Hepatocyte (in vitro differentiated cells): ENCODE measurements at regions not wholly inside any gene's neighbourhood (a gene's known extent, or its start where the extent isn't known, plus 50 kb on each side); places are given as distances from the start of the nearest gene placed in this dataset.
"Not testable (repeated sequence)": the region's sequence is repeated elsewhere in the genome, so short reads cannot be mapped to it uniquely, and the experiment has no call there.

Experiments used
- DNase-seq: peaks from one replicate; pipeline ENCODE4 v3.0.0-alpha.2; 2016; ENCODE audit warnings: low spot score
- H2AFZ ChIP-seq: fragments of 200-600 bp; sonication (generic); 2 replicates; pipeline ENCODE4 v1.6.0; 2016; ENCODE audit warnings: antibody characterized with exemption, mild to moderate bottlenecking
- H3K27ac ChIP-seq: fragments of 200-600 bp; sonication (generic); 2 replicates; pipeline ENCODE4 v1.5.1; 2016; ENCODE audit warnings: mild to moderate bottlenecking
- H3K27me3 ChIP-seq: fragments of 200-600 bp; sonication (generic); 2 replicates; pipeline ENCODE4 v1.6.1; 2016
- H3K36me3 ChIP-seq: fragments of 200-600 bp; sonication (generic); replicated peaks from 2 replicates; pipeline ENCODE4 v1.5.1; 2016; ENCODE audit warnings: low read depth; ENCODE audit not compliant: insufficient read depth
- H3K4me1 ChIP-seq: fragments of 200-600 bp; sonication (generic); 2 replicates; pipeline ENCODE4 v1.5.1; 2016; ENCODE audit warnings: mild to moderate bottlenecking, moderate library complexity; ENCODE audit not compliant: insufficient read depth
- H3K4me2 ChIP-seq: fragments of 200-600 bp; sonication (generic); 2 replicates; pipeline ENCODE4 v1.6.0; 2016
- H3K4me3 ChIP-seq: fragments of 200-600 bp; sonication (generic); 2 replicates; pipeline ENCODE4 v1.5.1; 2016; ENCODE audit warnings: mild to moderate bottlenecking
- H3K79me2 ChIP-seq: fragments of 200-600 bp; sonication (generic); 2 replicates; pipeline ENCODE4 v1.6.0; 2017; ENCODE audit warnings: mild to moderate bottlenecking
- H3K9me2 ChIP-seq: fragments of 200-600 bp; sonication (generic); replicated peaks from 2 replicates; pipeline ENCODE4 v1.6.0; 2017; ENCODE audit warnings: mild to moderate bottlenecking; ENCODE audit not compliant: insufficient read depth
- H3K9me3 ChIP-seq: fragments of 200-600 bp; sonication (generic); 2 replicates; pipeline ENCODE4 v1.5.1; 2016; ENCODE audit warnings: low read depth, mild to moderate bottlenecking
- H4K20me1 ChIP-seq: fragments of 200-600 bp; sonication (generic); 2 replicates; pipeline ENCODE4 v1.6.0; 2016; ENCODE audit warnings: mild to moderate bottlenecking; ENCODE audit not compliant: insufficient read depth, poor library complexity, severe bottlenecking
- EZH2 ChIP-seq: fragments of 200-600 bp; sonication (generic); IDR thresholded peaks from 2 replicates; pipeline ENCODE4 v1.6.1; 2016; ENCODE audit warnings: antibody characterized with exemption, mild to moderate bottlenecking, borderline replicate concordance
- EZH2phosphoT487 ChIP-seq: fragments of 200-600 bp; sonication (generic); IDR thresholded peaks from one replicate; pipeline ENCODE4 v1.6.1; 2018; ENCODE audit warnings: antibody characterized with exemption, mild to moderate bottlenecking, low read depth, moderate library complexity; ENCODE audit not compliant: unreplicated experiment, severe bottlenecking
- WGBS: methylation state at CpG from one replicate; pipeline ENCODE4 v1.1.6; 2016; ENCODE audit warnings: low lambda C conversion rate; ENCODE audit errors: missing lambda C conversion rate; 5-methylcytosine and 5-hydroxymethylcytosine counted together
- TF ChIP-seq, protein P1 (sequence below): fragments of 200-600 bp; sonication (generic); IDR thresholded peaks from 2 replicates; pipeline ENCODE4 v1.5.1; 2016; ENCODE audit warnings: antibody characterized with exemption, mild to moderate bottlenecking; ENCODE audit not compliant: poor library complexity

DNA sequence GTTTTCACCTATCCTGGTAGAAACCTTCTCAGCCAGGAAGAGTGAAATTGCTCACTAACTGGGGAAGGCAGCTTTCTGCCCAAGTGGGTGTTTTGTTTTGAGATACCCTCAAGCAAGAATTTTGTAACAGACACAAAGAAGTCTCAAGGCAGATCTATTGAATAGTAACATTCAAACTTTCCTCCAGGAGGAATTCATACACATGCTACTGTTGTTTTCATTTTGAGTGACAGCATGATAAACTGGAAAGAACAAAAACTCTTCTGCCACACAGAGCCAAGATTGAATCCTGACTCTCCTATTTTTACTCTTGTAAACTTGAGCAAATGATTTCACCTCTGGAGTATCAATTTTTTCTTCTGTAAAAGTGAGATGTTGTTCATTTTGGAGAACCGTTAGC, 54.8 kb upstream of the MBNL1 start:
- Histone ChIP-seq H3K9me2 (no peaks in the 10 kb centered on the region), H3K27ac (no peak overlapping the region), H3K36me3 (no peaks in the 10 kb centered on the region), H3K4me3 (no peak overlapping the region), H3K27me3 (no peaks in the 10 kb centered on the region), H3K4me1 (no peaks in the 10 kb centered on the region), H4K20me1 (no peaks in the 10 kb centered on the region), H3K9me3 (no peaks in the 10 kb centered on the region), H3K79me2 (no peaks in the 10 kb centered on the region), H3K4me2 (no peak overlapping the region), H2AFZ (no peak overlapping the region)
- TF ChIP-seq EZH2 (no peak), EZH2phosphoT487 (no peak)
- TF ChIP-seq, protein P1, sequence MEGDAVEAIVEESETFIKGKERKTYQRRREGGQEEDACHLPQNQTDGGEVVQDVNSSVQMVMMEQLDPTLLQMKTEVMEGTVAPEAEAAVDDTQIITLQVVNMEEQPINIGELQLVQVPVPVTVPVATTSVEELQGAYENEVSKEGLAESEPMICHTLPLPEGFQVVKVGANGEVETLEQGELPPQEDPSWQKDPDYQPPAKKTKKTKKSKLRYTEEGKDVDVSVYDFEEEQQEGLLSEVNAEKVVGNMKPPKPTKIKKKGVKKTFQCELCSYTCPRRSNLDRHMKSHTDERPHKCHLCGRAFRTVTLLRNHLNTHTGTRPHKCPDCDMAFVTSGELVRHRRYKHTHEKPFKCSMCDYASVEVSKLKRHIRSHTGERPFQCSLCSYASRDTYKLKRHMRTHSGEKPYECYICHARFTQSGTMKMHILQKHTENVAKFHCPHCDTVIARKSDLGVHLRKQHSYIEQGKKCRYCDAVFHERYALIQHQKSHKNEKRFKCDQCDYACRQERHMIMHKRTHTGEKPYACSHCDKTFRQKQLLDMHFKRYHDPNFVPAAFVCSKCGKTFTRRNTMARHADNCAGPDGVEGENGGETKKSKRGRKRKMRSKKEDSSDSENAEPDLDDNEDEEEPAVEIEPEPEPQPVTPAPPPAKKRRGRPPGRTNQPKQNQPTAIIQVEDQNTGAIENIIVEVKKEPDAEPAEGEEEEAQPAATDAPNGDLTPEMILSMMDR = no peak
- DNase-seq = no peak
- WGBS = 84% methylated on average over 1 of the region's 1 CpG

DNA sequence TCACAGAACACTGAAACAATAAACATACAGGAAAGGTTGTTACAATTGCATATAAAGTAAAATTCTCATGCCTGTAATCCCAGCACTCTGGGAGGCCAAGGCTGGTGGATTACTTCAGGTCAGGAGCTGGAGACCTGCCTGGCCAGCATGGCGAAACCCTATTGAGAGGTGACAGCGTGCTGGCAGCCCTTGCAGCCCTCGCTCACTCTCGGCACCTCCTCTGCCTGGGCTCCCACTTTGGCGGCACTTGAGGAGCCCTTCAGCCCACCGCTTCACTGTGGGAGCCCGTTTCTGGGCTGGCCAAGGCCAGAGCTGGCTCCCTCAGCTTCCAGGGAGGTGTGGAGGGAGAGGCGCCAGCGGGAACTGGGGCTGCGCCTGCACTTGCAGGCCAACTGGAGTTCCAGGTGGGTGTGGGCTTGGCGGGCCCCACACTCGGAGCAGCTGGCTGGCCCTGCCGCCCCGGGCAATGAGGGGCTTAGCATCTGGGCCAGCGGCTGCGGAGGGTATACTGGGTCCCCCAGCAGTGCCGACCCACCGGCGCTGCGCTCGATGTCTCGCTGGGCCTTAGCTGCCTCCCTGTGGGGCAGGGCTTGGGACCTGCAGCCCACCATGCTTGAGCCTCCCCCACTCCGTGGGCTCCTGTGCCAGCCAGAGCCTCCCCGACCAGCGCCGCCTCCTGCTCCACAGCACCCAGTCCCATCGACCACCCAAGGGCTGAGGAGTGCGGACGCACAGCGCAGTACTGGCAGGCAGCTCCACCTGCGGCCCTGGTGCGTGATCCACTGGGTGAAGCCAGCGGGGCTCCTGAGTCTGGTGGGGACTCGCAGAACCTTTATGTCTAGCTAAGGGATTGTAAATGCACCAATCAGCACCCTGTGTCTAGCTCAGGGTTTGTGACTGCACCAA, 51.5 kb upstream of the MBNL1 start:
- H4K20me1 ChIP-seq, H3K4me1 ChIP-seq, H3K4me3 ChIP-seq, H3K36me3 ChIP-seq, H3K4me2 ChIP-seq, H3K27ac ChIP-seq, DNase-seq, H3K27me3 ChIP-seq, H3K9me3 ChIP-seq, H3K9me2 ChIP-seq, H3K79me2 ChIP-seq, H2AFZ ChIP-seq: not testable (repeated sequence)
- WGBS = 98% methylated on average over 33 of the region's 34 CpGs

DNA sequence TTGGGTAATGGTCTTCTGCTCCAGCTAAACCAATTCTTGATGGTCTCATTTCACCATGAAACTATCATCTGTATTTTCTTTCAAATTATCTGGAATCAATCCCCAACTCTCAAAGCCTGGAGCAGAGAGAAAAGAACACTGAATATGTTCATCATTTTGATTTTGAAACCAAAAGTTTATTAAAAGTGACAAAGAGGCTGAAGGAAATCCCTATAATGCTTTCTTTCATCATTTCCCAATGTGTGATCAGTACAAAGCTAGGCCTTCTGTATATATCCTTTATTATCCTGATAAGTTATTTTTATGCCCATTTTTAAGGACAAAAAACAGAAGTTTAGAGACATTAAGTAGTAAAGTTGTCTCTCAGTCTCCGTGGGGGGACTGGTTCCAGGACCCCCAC, 50.1 kb upstream of the MBNL1 start:
- no peak overlapping the region for H3K4me2 ChIP-seq
- H3K9me3 ChIP-seq = no peaks in the 10 kb centered on the region
- TF ChIP-seq EZH2phosphoT487 = no peak
- TF ChIP-seq EZH2 = no peak
- H3K9me2 ChIP-seq = no peaks in the 10 kb centered on the region
- H3K4me1 ChIP-seq = no peaks in the 10 kb centered on the region
- H2AFZ ChIP-seq = no peak overlapping the region
- no peaks in the 10 kb centered on the region for H4K20me1 ChIP-seq
- DNase-seq = no peak
- no peaks in the 10 kb centered on the region for H3K36me3 ChIP-seq
- H3K79me2 ChIP-seq = no peaks in the 10 kb centered on the region
- H3K27me3 ChIP-seq = no peaks in the 10 kb centered on the region
- H3K27ac ChIP-seq = no peak overlapping the region
- H3K4me3 ChIP-seq = no peak overlapping the region
- WGBS = 90% methylated on average over 1 of the region's 1 CpG
